AG04450 (cell line): ENCODE measurements at regions not wholly inside any gene's neighbourhood (a gene's known extent, or its start where the extent isn't known, plus 50 kb on each side); places are given as distances from the start of the nearest gene placed in this dataset.
"Not testable (repeated sequence)": the region's sequence is repeated elsewhere in the genome, so short reads cannot be mapped to it uniquely, and the experiment has no call there.

Experiments used
- CTCF ChIA-PET: fragments of 300-600, 350-600 bp; formaldehyde crosslinking; extraction: SDS; loops from one replicate; lab custom pipeline; 2022; ENCODE audit warnings: antibody characterized with exemption, inconsistent platforms; lab: Charles Lee
- POLR2A ChIA-PET: fragments of 350-600 bp; formaldehyde crosslinking; extraction: SDS; loops from one replicate; lab custom pipeline; 2021; ENCODE audit warnings: antibody characterized with exemption, inconsistent platforms; lab: Yijun Ruan, JAX
- DNase-seq: peaks from one replicate; pipeline ENCODE4 v3.0.0-alpha.2; 2011; ENCODE audit warnings: low read depth, low spot score
- H3K27ac ChIP-seq: one replicate; pipeline ENCODE4 v1.5.1; 2012; ENCODE audit warnings: low read depth, low read length, control low read depth
- H3K27me3 ChIP-seq: one replicate; pipeline ENCODE4 v1.6.0; 2012; ENCODE audit warnings: low read length; ENCODE audit not compliant: control insufficient read depth, insufficient read depth
- H3K4me3 ChIP-seq: 2 replicates; pipeline ENCODE4 v1.5.1; 2011; ENCODE audit warnings: mild to moderate bottlenecking, low read depth, low read length, control low read depth
- H3K9me3 ChIP-seq: 2 replicates; pipeline ENCODE4 v1.5.1; 2012; ENCODE audit warnings: low read length; ENCODE audit not compliant: control insufficient read depth, insufficient read depth
- CTCF ChIP-seq: IDR thresholded peaks from 2 replicates; pipeline ENCODE4 v1.5.1; 2011; ENCODE audit warnings: low read depth, low read length, control low read depth, inconsistent platforms

- no peak overlapping the region for H3K27ac ChIP-seq
- ChIA-PET CTCF (no interaction called here), POLR2A (no interaction called here)
- H3K4me3 ChIP-seq, result no peak overlapping the region
- no peak for DNase-seq
- TF ChIP-seq CTCF, result no peak
- H3K9me3 ChIP-seq, result no peaks in the 10 kb centered on the region
- H3K27me3 ChIP-seq, result no peaks in the 10 kb centered on the region
These were observed 60.3 kb upstream of the THUMPD2 start for GRCh38 chr2:39839261-39839848.

GRCh38 chr2:39838589-39838988 is 59.5 kb upstream of the THUMPD2 start:
- no peak overlapping the region for H3K4me3 ChIP-seq
- no peak overlapping the region for H3K27ac ChIP-seq
- TF ChIP-seq CTCF, result no peak
- no peaks in the 10 kb centered on the region for H3K27me3 ChIP-seq
- POLR2A ChIA-PET, result no interaction called here
- no peak for DNase-seq
- CTCF ChIA-PET, result interaction anchor here (0.6 to 2.4 kb wide), 12 partner anchors 10 to 430 kb away, joined by 3 to 46 read pairs (median 6); no protein-coding TSS in a partner anchor
- no peaks in the 10 kb centered on the region for H3K9me3 ChIP-seq

GRCh38 chr2:39837856-39838453 is 58.9 kb upstream of the THUMPD2 start:
- peak; percentile 11 for DNase-seq
- H3K27ac ChIP-seq, result no peak overlapping the region
- no peaks in the 10 kb centered on the region for H3K9me3 ChIP-seq
- CTCF ChIA-PET, result interaction anchor here (0.6 to 2.4 kb wide), 24 partner anchors 9 to 1944 kb away, joined by 3 to 46 read pairs (median 4); no protein-coding TSS in a partner anchor
- TF ChIP-seq CTCF, result peak; percentile 95
- no peak overlapping the region for H3K4me3 ChIP-seq
- POLR2A ChIA-PET, result interaction anchor here (0.6 to 1.3 kb wide), 2 partner anchors 37 to 274 kb away, joined by 3 to 5 read pairs; no protein-coding TSS in a partner anchor
- no peaks in the 10 kb centered on the region for H3K27me3 ChIP-seq

GRCh38 chr2:39836638-39837037 is 57.6 kb upstream of the THUMPD2 start:
- no peak overlapping the region for H3K4me3 ChIP-seq
- DNase-seq, result no peak
- ChIA-PET CTCF (interaction anchor here (0.7 to 2.4 kb wide), 9 partner anchors 8 to 1945 kb away, joined by 3 to 46 read pairs (median 5); no protein-coding TSS in a partner anchor), POLR2A (interaction anchor here (1.3 kb wide), 1 partner anchor 39 kb away, joined by 5 read pairs; no protein-coding TSS in a partner anchor)
- no peaks in the 10 kb centered on the region for H3K27me3 ChIP-seq
- H3K9me3 ChIP-seq, result no peaks in the 10 kb centered on the region
- no peak overlapping the region for H3K27ac ChIP-seq
- TF ChIP-seq CTCF, result no peak

GRCh38 chr2:39834426-39834825 is 55.4 kb upstream of the THUMPD2 start:
- ChIA-PET CTCF (no interaction called here), POLR2A (no interaction called here)
- no peak for DNase-seq

GRCh38 chr2:39830610-39831009 is 51.6 kb upstream of the THUMPD2 start:
- POLR2A ChIA-PET, H3K27ac ChIP-seq, H3K27me3 ChIP-seq, DNase-seq, H3K4me3 ChIP-seq, H3K9me3 ChIP-seq, CTCF ChIA-PET: not testable (repeated sequence)

More at GRCh38 chr2:39834426-39834825, 55.4 kb upstream of the THUMPD2 start:
- Histone ChIP-seq H3K4me3 (no peak overlapping the region), H3K9me3 (no peaks in the 10 kb centered on the region), H3K27ac (no peak overlapping the region), H3K27me3 (no peaks in the 10 kb centered on the region)
- no peak for TF ChIP-seq CTCF
